ENCODE measurements at regions not wholly inside any gene's neighbourhood (a gene's known extent, or its start where the extent isn't known, plus 50 kb on each side); places are given as distances from the start of the nearest gene placed in this dataset.
"Not testable (repeated sequence)": the region's sequence is repeated elsewhere in the genome, so short reads cannot be mapped to it uniquely, and the experiment has no call there.

DNA sequence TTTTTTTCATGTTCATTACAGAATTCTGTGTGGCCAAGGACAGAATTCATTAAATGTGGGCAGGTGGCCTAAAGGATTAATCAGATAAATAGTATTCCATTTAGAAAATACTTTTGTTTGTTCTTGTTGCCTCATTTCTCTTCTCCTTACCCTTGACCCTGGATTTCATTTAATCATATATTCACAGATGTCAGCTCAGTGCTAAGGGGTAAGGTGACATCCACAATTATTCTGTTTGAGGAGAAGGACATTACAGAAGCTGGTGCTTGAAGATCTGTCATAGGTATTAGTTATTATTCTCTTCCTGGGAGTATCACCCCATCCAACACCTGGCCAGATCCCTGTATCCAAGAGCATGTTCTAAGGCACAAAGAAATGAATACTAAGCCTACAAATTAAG is 961.1 kb downstream of the XPNPEP1 start:
- Histone ChIP-seq H4K20me1 (ENCODE audit: control insufficient read depth, extremely low read depth, insufficient read depth, low read length) (no peaks in the 10 kb centered on the region), H3K4me2 (ENCODE audit: extremely low read depth, insufficient read depth, low read length) (no peak overlapping the region), H3K4me1 (ENCODE audit: control insufficient read depth, extremely low read depth, insufficient read depth, low read length) (no peaks in the 10 kb centered on the region), H3K4me3 (replicated peaks in 1 of 4; ENCODE audit: control extremely low read depth in 1 of 4, insufficient read depth in 1 of 4, low read depth in 3 of 4, low read length in 4 of 4) (no peak overlapping the region), H2AFZ (ENCODE audit: low read length) (no peak overlapping the region), H3K9ac (ENCODE audit: insufficient read depth, low read length) (no peak overlapping the region), H3K79me2 (ENCODE audit: control insufficient read depth, insufficient read depth, low read length) (no peaks in the 10 kb centered on the region), H3K9me3 (ENCODE audit: control insufficient read depth, insufficient read depth, low read depth, low read length) (no peaks in the 10 kb centered on the region), H3K27ac (ENCODE audit: insufficient read depth, low read length) (no peak overlapping the region), H3K36me3 (ENCODE audit: control insufficient read depth, insufficient read depth, low read length) (no peaks in the 10 kb centered on the region), H3K27me3 (ENCODE audit: control insufficient read depth, insufficient read depth, low read length) (no peaks in the 10 kb centered on the region)
- TF ChIP-seq, protein P1, sequence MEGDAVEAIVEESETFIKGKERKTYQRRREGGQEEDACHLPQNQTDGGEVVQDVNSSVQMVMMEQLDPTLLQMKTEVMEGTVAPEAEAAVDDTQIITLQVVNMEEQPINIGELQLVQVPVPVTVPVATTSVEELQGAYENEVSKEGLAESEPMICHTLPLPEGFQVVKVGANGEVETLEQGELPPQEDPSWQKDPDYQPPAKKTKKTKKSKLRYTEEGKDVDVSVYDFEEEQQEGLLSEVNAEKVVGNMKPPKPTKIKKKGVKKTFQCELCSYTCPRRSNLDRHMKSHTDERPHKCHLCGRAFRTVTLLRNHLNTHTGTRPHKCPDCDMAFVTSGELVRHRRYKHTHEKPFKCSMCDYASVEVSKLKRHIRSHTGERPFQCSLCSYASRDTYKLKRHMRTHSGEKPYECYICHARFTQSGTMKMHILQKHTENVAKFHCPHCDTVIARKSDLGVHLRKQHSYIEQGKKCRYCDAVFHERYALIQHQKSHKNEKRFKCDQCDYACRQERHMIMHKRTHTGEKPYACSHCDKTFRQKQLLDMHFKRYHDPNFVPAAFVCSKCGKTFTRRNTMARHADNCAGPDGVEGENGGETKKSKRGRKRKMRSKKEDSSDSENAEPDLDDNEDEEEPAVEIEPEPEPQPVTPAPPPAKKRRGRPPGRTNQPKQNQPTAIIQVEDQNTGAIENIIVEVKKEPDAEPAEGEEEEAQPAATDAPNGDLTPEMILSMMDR (conservative IDR thresholded peaks at IDR 0.05 in 1 of 2, IDR thresholded peaks at IDR 0.05 in 1 of 2; ENCODE audit: low read depth in 1 of 2, low read length in 2 of 2), result no peak
- no peak for TF ChIP-seq EZH2 (IDR thresholded peaks at IDR 0.05; ENCODE audit: low read length, missing control alignments)
- DNase-seq (ENCODE audit: low read depth in 2 of 2), result no peak

- peak; percentile 3 to 60 for DNase-seq (ENCODE audit: low read depth in 2 of 2)
- Histone ChIP-seq H3K9ac (ENCODE audit: insufficient read depth, low read length) (no peak overlapping the region), H2AFZ (ENCODE audit: low read length) (no peak overlapping the region), H3K27me3 (ENCODE audit: control insufficient read depth, insufficient read depth, low read length) (no peaks in the 10 kb centered on the region), H3K79me2 (ENCODE audit: control insufficient read depth, insufficient read depth, low read length) (no peaks in the 10 kb centered on the region), H3K36me3 (ENCODE audit: control insufficient read depth, insufficient read depth, low read length) (no peaks in the 10 kb centered on the region), H3K4me1 (ENCODE audit: control insufficient read depth, extremely low read depth, insufficient read depth, low read length) (no peaks in the 10 kb centered on the region), H3K4me2 (ENCODE audit: extremely low read depth, insufficient read depth, low read length) (no peak overlapping the region), H3K9me3 (ENCODE audit: control insufficient read depth, insufficient read depth, low read depth, low read length) (no peaks in the 10 kb centered on the region), H3K27ac (ENCODE audit: insufficient read depth, low read length) (no peak overlapping the region), H3K4me3 (replicated peaks in 1 of 4; ENCODE audit: control extremely low read depth in 1 of 4, insufficient read depth in 1 of 4, low read depth in 3 of 4, low read length in 4 of 4) (no peak overlapping the region), H4K20me1 (ENCODE audit: control insufficient read depth, extremely low read depth, insufficient read depth, low read length) (no peaks in the 10 kb centered on the region)
- TF ChIP-seq EZH2 (IDR thresholded peaks at IDR 0.05; ENCODE audit: low read length, missing control alignments), result no peak
- TF ChIP-seq, protein P1 (conservative IDR thresholded peaks at IDR 0.05 in 1 of 2, IDR thresholded peaks at IDR 0.05 in 1 of 2; ENCODE audit: low read depth in 1 of 2, low read length in 2 of 2), result no peak
Measured at GRCh38 chr10:108957681-108958080, 965.6 kb downstream of the XPNPEP1 start.

GRCh38 chr10:108956149-108956548 is 967.2 kb downstream of the XPNPEP1 start:
- Histone ChIP-seq H3K36me3 (ENCODE audit: control insufficient read depth, insufficient read depth, low read length) (no peaks in the 10 kb centered on the region), H3K4me2 (ENCODE audit: extremely low read depth, insufficient read depth, low read length) (no peak overlapping the region), H3K4me1 (ENCODE audit: control insufficient read depth, extremely low read depth, insufficient read depth, low read length) (no peaks in the 10 kb centered on the region), H4K20me1 (ENCODE audit: control insufficient read depth, extremely low read depth, insufficient read depth, low read length) (no peaks in the 10 kb centered on the region), H3K9me3 (ENCODE audit: control insufficient read depth, insufficient read depth, low read depth, low read length) (no peaks in the 10 kb centered on the region), H3K27me3 (ENCODE audit: control insufficient read depth, insufficient read depth, low read length) (no peaks in the 10 kb centered on the region), H2AFZ (ENCODE audit: low read length) (no peak overlapping the region), H3K79me2 (ENCODE audit: control insufficient read depth, insufficient read depth, low read length) (no peaks in the 10 kb centered on the region), H3K9ac (ENCODE audit: insufficient read depth, low read length) (no peak overlapping the region), H3K4me3 (replicated peaks in 1 of 4; ENCODE audit: control extremely low read depth in 1 of 4, insufficient read depth in 1 of 4, low read depth in 3 of 4, low read length in 4 of 4) (no peak overlapping the region), H3K27ac (ENCODE audit: insufficient read depth, low read length) (no peak overlapping the region)
- peak in 1 of 2 donors; percentile 24 for DNase-seq (ENCODE audit: low read depth in 2 of 2)
- TF ChIP-seq, protein P1 (conservative IDR thresholded peaks at IDR 0.05 in 1 of 2, IDR thresholded peaks at IDR 0.05 in 1 of 2; ENCODE audit: low read depth in 1 of 2, low read length in 2 of 2), result no peak
- no peak for TF ChIP-seq EZH2 (IDR thresholded peaks at IDR 0.05; ENCODE audit: low read length, missing control alignments)

GRCh38 chr10:108920029-108920428 is 1003.3 kb downstream of the XPNPEP1 start:
- DNase-seq (ENCODE audit: low read depth in 2 of 2); H3K4me2 ChIP-seq (ENCODE audit: extremely low read depth, insufficient read depth, low read length): not testable (repeated sequence)

More at GRCh38 chr10:108920029-108920428, 1003.3 kb downstream of the XPNPEP1 start:
- not testable (repeated sequence) for H3K27me3 ChIP-seq (ENCODE audit: control insufficient read depth, insufficient read depth, low read length); H3K79me2 ChIP-seq (ENCODE audit: control insufficient read depth, insufficient read depth, low read length); H3K36me3 ChIP-seq (ENCODE audit: control insufficient read depth, insufficient read depth, low read length); H3K9me3 ChIP-seq (ENCODE audit: control insufficient read depth, insufficient read depth, low read depth, low read length); H4K20me1 ChIP-seq (ENCODE audit: control insufficient read depth, extremely low read depth, insufficient read depth, low read length); H2AFZ ChIP-seq (ENCODE audit: low read length); H3K9ac ChIP-seq (ENCODE audit: insufficient read depth, low read length); H3K4me3 ChIP-seq (replicated peaks in 1 of 4; ENCODE audit: control extremely low read depth in 1 of 4, insufficient read depth in 1 of 4, low read depth in 3 of 4, low read length in 4 of 4); H3K27ac ChIP-seq (ENCODE audit: insufficient read depth, low read length); H3K4me1 ChIP-seq (ENCODE audit: control insufficient read depth, extremely low read depth, insufficient read depth, low read length)

All from fibroblast of lung (primary cell).